GM12878 (cell line): ENCODE measurements at regions not wholly inside any gene's neighbourhood (a gene's known extent, or its start where the extent isn't known, plus 50 kb on each side); places are given as distances from the start of the nearest gene placed in this dataset.
A peak's percentile ranks its signal among the peaks of the same experiment; 100 is the strongest.

Experiments
- ATAC-seq: fragments of 200-7000 bp; cut with Tn5 transposase; 3 replicates; pipeline ENCODE4 v1.9.1; 2020; ENCODE audit warnings: mild to moderate bottlenecking, moderate library complexity
- BruUV-seq: library from RNA; stranded (reverse); fragments of 400-500 nt; replicated peaks from 2 replicates; lab custom pipeline; 2021; lab: Mats Ljungman, UMichigan
- CTCF ChIA-PET: fragments of 300-600 bp; sonication (Branson Sonifier 250); formaldehyde crosslinking; extraction: SDS; loops from one replicate; lab custom pipeline; 2021; ENCODE audit warnings: inconsistent platforms; lab: Yijun Ruan, JAX
- POLR2A ChIA-PET: fragments of 350-600 bp; formaldehyde crosslinking; extraction: SDS; loops from one replicate; lab custom pipeline; 2021; ENCODE audit warnings: inconsistent platforms; lab: Charles Lee
- RAD21 ChIA-PET: fragments of 300-600 bp; sonication (Branson Sonifier 250); formaldehyde crosslinking; loops from one replicate; lab custom pipeline; 2023; ENCODE audit warnings: antibody characterized with exemption; ENCODE audit not compliant: unreplicated experiment; lab: Charles Lee
- SMC1A ChIA-PET: fragments of 300-600 bp; sonication (Branson Sonifier 250); formaldehyde crosslinking; loops from one replicate; lab custom pipeline; 2023; ENCODE audit not compliant: unreplicated experiment, uncharacterized antibody; lab: Charles Lee
- DNase-seq: peaks from one replicate; pipeline ENCODE4 v3.0.0-alpha.2; 2011; ENCODE audit warnings: low read depth, low spot score
- FAIRE-seq: peaks from 3 replicates; lab custom pipeline; 2011; peaks lifted over from hg19 to GRCh38; lab: Jason Lieb, UNC
- H2AFZ ChIP-seq: 2 replicates; pipeline ENCODE4 v1.6.0; 2011; ENCODE audit warnings: low read depth, low read length, control low read depth; ENCODE audit not compliant: control insufficient read depth
- H3K27ac ChIP-seq: 2 replicates; pipeline ENCODE4 v1.5.1; 2011; ENCODE audit warnings: control low read depth; ENCODE audit not compliant: control insufficient read depth, insufficient read depth
- H3K27me3 ChIP-seq, 2 experiments: replicated peaks in 1 of 2; 2 replicates each; pipeline versions ENCODE4 v1.6.0 to v1.6.1; 2011; ENCODE audit warnings: low read length in 1 of 2; ENCODE audit not compliant: control insufficient read depth in 2 of 2, insufficient read depth in 2 of 2
- H3K36me3 ChIP-seq, 2 experiments: 2 replicates each; pipeline ENCODE4 v1.5.1; 2011; ENCODE audit warnings: low read length in 1 of 2; ENCODE audit not compliant: control insufficient read depth in 2 of 2, insufficient read depth in 2 of 2
- H3K4me1 ChIP-seq: 2 replicates; pipeline ENCODE4 v1.6.1; 2011; ENCODE audit warnings: mild to moderate bottlenecking, low read length, moderate library complexity, mixed read lengths; ENCODE audit not compliant: control insufficient read depth, insufficient read depth
- H3K4me2 ChIP-seq: 2 replicates; pipeline ENCODE4 v1.6.0; 2011; ENCODE audit warnings: control low read depth; ENCODE audit not compliant: control insufficient read depth, insufficient read depth
- H3K4me3 ChIP-seq: fragments of 200-600 bp; sonication (generic); 2 replicates; pipeline ENCODE4 v1.5.1; 2016
- H3K79me2 ChIP-seq: 2 replicates; pipeline ENCODE4 v1.6.0; 2011; ENCODE audit warnings: low read length; ENCODE audit not compliant: control insufficient read depth, insufficient read depth
- H3K9ac ChIP-seq: 2 replicates; pipeline ENCODE4 v1.8.0; 2011; ENCODE audit warnings: low read length, control low read depth, mixed read lengths; ENCODE audit not compliant: control insufficient read depth, insufficient read depth
- H3K9me3 ChIP-seq: replicated peaks from 3 replicates; pipeline ENCODE4 v1.5.1; 2011; ENCODE audit warnings: mild to moderate bottlenecking, low read length; ENCODE audit not compliant: control insufficient read depth, insufficient read depth
- H4K20me1 ChIP-seq: 2 replicates; pipeline ENCODE4 v1.6.0; 2011; ENCODE audit not compliant: control insufficient read depth, insufficient read depth
- MEF2A ChIP-seq: IDR thresholded peaks from 2 replicates; pipeline ENCODE4 v1.6.1; 2011; ENCODE audit warnings: low read depth, mild to moderate bottlenecking, low read length, moderate library complexity; ENCODE audit not compliant: insufficient read depth
- MYC ChIP-seq: IDR thresholded peaks from 2 replicates; pipeline ENCODE4 v1.6.1; 2011; ENCODE audit warnings: mild to moderate bottlenecking, low read length, moderate library complexity, inconsistent platforms; ENCODE audit not compliant: insufficient read depth, insufficient replicate concordance, insufficient read length, severe bottlenecking
- NFXL1 ChIP-seq: fragments of 450-650 bp; IDR thresholded peaks from 2 replicates; pipeline ENCODE4 v1.6.1; 2017; ENCODE audit warnings: antibody characterized with exemption, mild to moderate bottlenecking, borderline replicate concordance
- PKNOX1 ChIP-seq: fragments of 450-650 bp; IDR thresholded peaks from 2 replicates; pipeline ENCODE4 v1.6.1; 2016; ENCODE audit warnings: mild to moderate bottlenecking
- WGBS: methylation state at CpG from one replicate; pipeline ENCODE4 v1.1.6; 2016; ENCODE audit warnings: low lambda C conversion rate; ENCODE audit not compliant: insufficient replicate concordance, insufficient coverage; ENCODE audit errors: missing lambda C conversion rate; 5-methylcytosine and 5-hydroxymethylcytosine counted together
- in situ Hi-C: fragments of 300-500 bp; cut with MboI; formaldehyde crosslinking; loops from 9 replicates; pipeline ENCODE4 v1.14.3; 2018; ENCODE audit warnings: mixed read lengths
- intact Hi-C: fragments of 100-400 bp; cut with micrococcal nuclease; formaldehyde crosslinking; loops from one replicate; pipeline ENCODE4 v1.14.2; 2022; ENCODE audit not compliant: unreplicated experiment

- H3K4me3 ChIP-seq, result peak overlapping the region; percentile 56; the same call in 1 of the 2 replicates
- no TSS peak for BruUV-seq
- H3K27me3 ChIP-seq, result no peaks in the 10 kb centered on the region
- ChIA-PET POLR2A (interaction anchor here (0.6 to 1.9 kb wide), 12 partner anchors 8 to 130 kb away, joined by 3 to 6 read pairs (median 4); no protein-coding TSS in a partner anchor), CTCF (interaction anchor here (0.6 to 1.4 kb wide), 9 partner anchors 10 to 208 kb away, joined by 3 to 6 read pairs (median 3); no protein-coding TSS in a partner anchor), SMC1A (interaction anchor here (0.8 to 3.1 kb wide), 22 partner anchors 9 to 206 kb away, joined by 3 to 21 read pairs (median 4); no protein-coding TSS in a partner anchor), RAD21 (interaction anchor here (0.6 to 4.2 kb wide), 22 partner anchors 12 to 218 kb away, joined by 3 to 27 read pairs (median 6); no protein-coding TSS in a partner anchor)
- intact Hi-C loops (no loop called here), in situ Hi-C loops (no loop called here)
- no peak overlapping the region; the same call in 1 of the 2 replicates for H3K9ac ChIP-seq
- H3K27ac ChIP-seq, result peak overlapping the region; percentile 91; the same call in 1 of the 2 replicates
- peaks cover 32% of the 10 kb centered on the region for H3K4me1 ChIP-seq
- no peaks in the 10 kb centered on the region; the same call in none of the 3 replicates for H3K9me3 ChIP-seq
- DNase-seq (no peak), FAIRE-seq (no peak), ATAC-seq (no peak)
- H4K20me1 ChIP-seq, result no peaks in the 10 kb centered on the region
- peak overlapping the region; percentile 62 for H3K4me2 ChIP-seq
- WGBS, result 54% methylated on average over 5 of the region's 5 CpGs
- H2AFZ ChIP-seq, result no peak overlapping the region; the same call in 1 of the 2 replicates
- no peaks in the 10 kb centered on the region for H3K36me3 ChIP-seq
- TF ChIP-seq MEF2A, result no peak
- peak; percentile 5; the same call in 1 of the 2 replicates for TF ChIP-seq PKNOX1
- peak; percentile 82 for TF ChIP-seq NFXL1
- no peak for TF ChIP-seq MYC
- H3K79me2 ChIP-seq, result no peaks in the 10 kb centered on the region
Measured at GRCh38 chr20:53828088-53828681, 234.5 kb upstream of the ZNF217 start.
